IMR-90 (cell line): ENCODE measurements at regions not wholly inside any gene's neighbourhood (a gene's known extent, or its start where the extent isn't known, plus 50 kb on each side); places are given as distances from the start of the nearest gene placed in this dataset.

Experiments used
- ATAC-seq: fragments of 200-7000 bp; cut with Tn5 transposase; 2 replicates; pipeline ENCODE4 v1.9.1; 2020; ENCODE audit warnings: low read depth, mild to moderate bottlenecking, moderate library complexity
- BruUV-seq: library from RNA; stranded (reverse); fragments of 400-500 nt; replicated peaks from 2 replicates; lab custom pipeline; 2021; lab: Mats Ljungman, UMichigan
- CTCF ChIA-PET: fragments of 300-600 bp; formaldehyde crosslinking; extraction: SDS; loops from one replicate; lab custom pipeline; 2021; ENCODE audit warnings: antibody characterized with exemption; lab: Yijun Ruan, JAX
- POLR2A ChIA-PET: fragments of 300-600 bp; sonication (Branson Sonifier 250); formaldehyde crosslinking; loops from one replicate; lab custom pipeline; 2022; ENCODE audit warnings: antibody characterized with exemption; ENCODE audit not compliant: unreplicated experiment; lab: Charles Lee
- DNase-seq: peaks from one replicate; pipeline ENCODE4 v3.0.0; 2013
- H2AFZ ChIP-seq: replicated peaks from 2 replicates; pipeline ENCODE3; 2013; ENCODE audit warnings: low read length, mild to moderate bottlenecking; ENCODE audit not compliant: poor library complexity
- H2AK5ac ChIP-seq: 2 replicates; pipeline ENCODE4 v1.6.1; 2013; ENCODE audit warnings: low read depth, low read length, inconsistent platforms
- H2AK9ac ChIP-seq: replicated peaks from 2 replicates; pipeline ENCODE3; 2013; ENCODE audit warnings: mild to moderate bottlenecking, low read depth, low read length, moderate library complexity; ENCODE audit not compliant: poor library complexity
- H2BK120ac ChIP-seq: 2 replicates; pipeline ENCODE4 v1.6.1; 2013; ENCODE audit warnings: low read depth, low read length, inconsistent platforms
- H2BK15ac ChIP-seq: 3 replicates; pipeline ENCODE4 v1.6.1; 2013; ENCODE audit warnings: low read depth, low read length, inconsistent platforms
- H2BK20ac ChIP-seq: 2 replicates; pipeline ENCODE4 v1.6.1; 2013; ENCODE audit warnings: low read depth, mild to moderate bottlenecking, inconsistent platforms, low read length, moderate library complexity
- H2BK5ac ChIP-seq: 2 replicates; pipeline ENCODE4 v1.6.1; 2013; ENCODE audit warnings: mild to moderate bottlenecking, low read depth, low read length, inconsistent platforms; ENCODE audit not compliant: poor library complexity, severe bottlenecking
- H3K14ac ChIP-seq: replicated peaks from 2 replicates; pipeline ENCODE4 v1.6.1; 2013; ENCODE audit warnings: low read depth, low read length, inconsistent platforms
- H3K18ac ChIP-seq: 2 replicates; pipeline ENCODE4 v1.6.1; 2013; ENCODE audit warnings: low read depth, low read length, control low read depth
- H3K23ac ChIP-seq: 2 replicates; pipeline ENCODE4 v1.6.1; 2013; ENCODE audit warnings: low read depth, low read length, inconsistent platforms
- H3K27ac ChIP-seq: 2 replicates; pipeline ENCODE4 v1.5.1; 2013; ENCODE audit warnings: mild to moderate bottlenecking, control low read depth, low read length; ENCODE audit not compliant: insufficient read depth
- H3K27me3 ChIP-seq: 2 replicates; pipeline ENCODE4 v1.6.1; 2013; ENCODE audit warnings: low read length; ENCODE audit not compliant: control insufficient read depth, insufficient read depth
- H3K36me3 ChIP-seq: 2 replicates; pipeline ENCODE4 v1.6.1; 2013; ENCODE audit warnings: low read length, mixed read lengths; ENCODE audit not compliant: control insufficient read depth, insufficient read depth
- H3K4ac ChIP-seq: 2 replicates; pipeline ENCODE4 v1.6.1; 2013; ENCODE audit warnings: low read depth, low read length, inconsistent platforms
- H3K4me1 ChIP-seq: 2 replicates; pipeline ENCODE4 v1.6.1; 2013; ENCODE audit warnings: low read length, mixed read lengths; ENCODE audit not compliant: control insufficient read depth, insufficient read depth
- H3K4me2 ChIP-seq: 2 replicates; pipeline ENCODE4 v1.6.1; 2013; ENCODE audit warnings: low read depth, mild to moderate bottlenecking, control low read depth, low read length, moderate library complexity
- H3K4me3 ChIP-seq: 2 replicates; pipeline ENCODE4 v1.5.1; 2013; ENCODE audit warnings: low read depth, mild to moderate bottlenecking, control low read depth, low read length, moderate library complexity; ENCODE audit not compliant: insufficient read depth
- H3K56ac ChIP-seq: 2 replicates; pipeline ENCODE4 v1.6.1; 2013; ENCODE audit warnings: low read length, inconsistent platforms; ENCODE audit not compliant: insufficient read depth; ENCODE audit errors: extremely low read depth
- H3K79me1 ChIP-seq, 2 experiments: 2 replicates each; pipeline ENCODE4 v1.6.1; 2013; ENCODE audit warnings: low read length in 2 of 2, inconsistent platforms in 1 of 2, low read depth in 1 of 2
- H3K9ac ChIP-seq: 2 replicates; pipeline ENCODE4 v1.6.1; 2013; ENCODE audit warnings: low read depth, low read length, control low read depth
- H3K9me1 ChIP-seq: 2 replicates; pipeline ENCODE4 v1.6.1; 2013; ENCODE audit warnings: low read length, inconsistent platforms; ENCODE audit not compliant: insufficient read depth
- H3K9me3 ChIP-seq: 2 replicates; pipeline ENCODE4 v1.6.1; 2013; ENCODE audit warnings: low read length; ENCODE audit not compliant: control insufficient read depth, insufficient read depth
- H4K20me1 ChIP-seq: 2 replicates; pipeline ENCODE4 v1.6.1; 2013; ENCODE audit warnings: low read length, inconsistent platforms; ENCODE audit not compliant: insufficient read depth
- H4K5ac ChIP-seq: 2 replicates; pipeline ENCODE4 v1.6.1; 2013; ENCODE audit warnings: mild to moderate bottlenecking, low read depth, low read length, control low read depth
- H4K8ac ChIP-seq, 2 experiments: 2 replicates each; pipeline ENCODE4 v1.6.1; 2013; ENCODE audit warnings: low read depth in 2 of 2, low read length in 2 of 2, control low read depth in 1 of 2, inconsistent platforms in 1 of 2
- H4K91ac ChIP-seq: 2 replicates; pipeline ENCODE4 v1.6.1; 2013; ENCODE audit warnings: low read depth, low read length, inconsistent platforms; ENCODE audit not compliant: insufficient read depth
- BHLHE40 ChIP-seq: fragments of 150-350 bp; IDR thresholded peaks from 2 replicates; pipeline ENCODE4 v1.6.1; 2016; ENCODE audit warnings: mild to moderate bottlenecking, low read depth, low read length
- CEBPB ChIP-seq: IDR thresholded peaks from 2 replicates; pipeline ENCODE4 v1.6.1; 2012; ENCODE audit warnings: low read depth, low read length, improper control_type of control experiment
- CHD1 ChIP-seq: IDR thresholded peaks from 2 replicates; pipeline ENCODE4 v1.6.1; 2012; ENCODE audit warnings: low read depth, low read length, improper control_type of control experiment
- CTCF ChIP-seq: conservative IDR thresholded peaks from 2 replicates; pipeline ENCODE4 v1.5.1; 2012; ENCODE audit warnings: mild to moderate bottlenecking, low read depth, low read length, improper control_type of control experiment
- ELK1 ChIP-seq: fragments of 150-350 bp; IDR thresholded peaks from 2 replicates; pipeline ENCODE4 v1.6.1; 2016; ENCODE audit warnings: low read depth, mild to moderate bottlenecking, low read length, moderate library complexity, borderline replicate concordance
- FOS ChIP-seq: fragments of 150-350 bp; IDR thresholded peaks from 2 replicates; pipeline ENCODE4 v1.6.1; 2016; ENCODE audit warnings: low read depth, low read length
- NFE2L2 ChIP-seq: fragments of 150-350 bp; IDR thresholded peaks from 2 replicates; pipeline ENCODE4 v1.6.1; 2016; ENCODE audit warnings: low read depth, mild to moderate bottlenecking, low read length
- POLR2A ChIP-seq: IDR thresholded peaks from 2 replicates; pipeline ENCODE4 v1.6.1; 2012; ENCODE audit warnings: mild to moderate bottlenecking, low read depth, low read length
- RAD21 ChIP-seq: IDR thresholded peaks from 2 replicates; pipeline ENCODE4 v1.6.1; 2012; ENCODE audit warnings: low read length, improper control_type of control experiment
- USF2 ChIP-seq: fragments of 150-350 bp; IDR thresholded peaks from 2 replicates; pipeline ENCODE4 v1.6.1; 2017; ENCODE audit warnings: mild to moderate bottlenecking, antibody characterized with exemption, low read length, low read depth
- WGBS, 2 experiments: methylation state at CpG; one replicate each; pipeline versions ENCODE4 v1.1.5 to v1.1.7; 2013; ENCODE audit warnings: missing lambda C conversion rate in 2 of 2; ENCODE audit not compliant: insufficient read length in 1 of 2; ENCODE audit errors: extremely low coverage in 2 of 2; 5-methylcytosine and 5-hydroxymethylcytosine counted together
- dilution Hi-C: fragments of 300-500 bp; cut with HindIII; formaldehyde crosslinking; loops from one replicate; pipeline ENCODE4 v1.14.3; 2018; ENCODE audit warnings: low sequenced_read_pairs; ENCODE audit not compliant: unreplicated experiment
- in situ Hi-C: fragments of 300-500 bp; cut with MboI; formaldehyde crosslinking; loops from 3 replicates; pipeline ENCODE4 v1.14.3; 2019; ENCODE audit warnings: low sequenced_read_pairs, inconsistent platforms, mixed read lengths
- intact Hi-C: fragments of 100-400 bp; cut with micrococcal nuclease; formaldehyde crosslinking; loops from 2 replicates; pipeline ENCODE4 v1.10.0; 2022

- no peak overlapping the region for H2BK5ac ChIP-seq
- no peak overlapping the region for H2AK5ac ChIP-seq
- H3K9me3 ChIP-seq: peaks cover 10% of the 10 kb centered on the region; the same call in 1 of the 2 replicates
- no peaks in the 10 kb centered on the region for H3K79me1 ChIP-seq
- no peaks in the 10 kb centered on the region for H3K4me1 ChIP-seq
- H2BK15ac ChIP-seq: no peak overlapping the region
- ATAC-seq (no peak), DNase-seq (no peak)
- dilution Hi-C loops: no loop called here
- ChIA-PET CTCF (no interaction called here), POLR2A (no interaction called here)
- no peak overlapping the region for H3K4me2 ChIP-seq
- H3K56ac ChIP-seq: no peak overlapping the region
- H4K91ac ChIP-seq: no peak overlapping the region
- H4K8ac ChIP-seq: no peak overlapping the region
- no peak overlapping the region for H2AK9ac ChIP-seq
- H2BK120ac ChIP-seq: no peak overlapping the region
- no TSS peak for BruUV-seq
- no peak overlapping the region for H2BK20ac ChIP-seq
- H3K14ac ChIP-seq: no peak overlapping the region
- no peak overlapping the region for H4K5ac ChIP-seq
- H3K23ac ChIP-seq: no peak overlapping the region
- no peak overlapping the region for H3K18ac ChIP-seq
- H3K9me1 ChIP-seq: no peaks in the 10 kb centered on the region
- no peak overlapping the region for H3K27ac ChIP-seq
- in situ Hi-C loops: no loop called here
- TF ChIP-seq NFE2L2 (no peak), POLR2A (no peak), USF2 (no peak), RAD21 (no peak), BHLHE40 (no peak), CHD1 (no peak), CEBPB (no peak), CTCF (no peak), FOS (no peak), ELK1 (no peak)
- no peak overlapping the region for H3K4me3 ChIP-seq
- peak overlapping the region; percentile 51 for H2AFZ ChIP-seq
- H3K27me3 ChIP-seq: no peaks in the 10 kb centered on the region
- no peaks in the 10 kb centered on the region for H4K20me1 ChIP-seq
- intact Hi-C loops: no loop called here
- 19% methylated on average over 2 of the region's 2 CpGs; no CpG with 5 or more reads in 1 of the 2 experiments for WGBS, 2 experiments
- H3K36me3 ChIP-seq: no peaks in the 10 kb centered on the region
- H3K9ac ChIP-seq: no peak overlapping the region
- no peak overlapping the region for H3K4ac ChIP-seq
Observed at GRCh38 chr1:166673722-166674121, 165.6 kb upstream of the POGK start.
